Hepatocyte (in vitro differentiated cells): ENCODE measurements at regions not wholly inside any gene's neighbourhood (a gene's known extent, or its start where the extent isn't known, plus 50 kb on each side); places are given as distances from the start of the nearest gene placed in this dataset.

Experiments
- EZH2 ChIP-seq: fragments of 200-600 bp; sonication (generic); IDR thresholded peaks from 2 replicates; pipeline ENCODE4 v1.6.1; 2016; ENCODE audit warnings: antibody characterized with exemption, mild to moderate bottlenecking, borderline replicate concordance
- EZH2phosphoT487 ChIP-seq: fragments of 200-600 bp; sonication (generic); IDR thresholded peaks from one replicate; pipeline ENCODE4 v1.6.1; 2018; ENCODE audit warnings: antibody characterized with exemption, mild to moderate bottlenecking, low read depth, moderate library complexity; ENCODE audit not compliant: unreplicated experiment, severe bottlenecking
- TF ChIP-seq, protein P1 (sequence below): fragments of 200-600 bp; sonication (generic); IDR thresholded peaks from 2 replicates; pipeline ENCODE4 v1.5.1; 2016; ENCODE audit warnings: antibody characterized with exemption, mild to moderate bottlenecking; ENCODE audit not compliant: poor library complexity

DNA sequence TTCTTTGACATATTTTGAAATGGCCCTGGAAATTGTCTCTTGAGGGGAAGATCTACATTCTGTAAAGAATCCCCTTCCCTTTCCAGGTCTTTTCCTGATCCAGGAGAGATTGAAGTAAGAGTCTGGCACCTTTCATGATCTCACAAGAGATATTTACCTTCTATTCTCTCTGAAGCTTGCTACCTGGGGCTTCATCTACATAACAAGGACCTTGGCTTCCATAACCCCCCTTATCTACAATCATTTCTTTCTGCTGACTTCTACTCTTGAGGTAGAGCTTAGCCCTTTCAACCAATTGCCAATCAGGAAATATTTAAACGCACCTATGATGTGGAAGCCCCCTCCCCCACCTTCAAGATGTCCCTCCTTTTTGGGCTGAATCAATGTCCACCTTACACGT is 383.7 kb upstream of the MAGEB18 start:
- TF ChIP-seq EZH2 (no peak), EZH2phosphoT487 (no peak)
- TF ChIP-seq, protein P1, sequence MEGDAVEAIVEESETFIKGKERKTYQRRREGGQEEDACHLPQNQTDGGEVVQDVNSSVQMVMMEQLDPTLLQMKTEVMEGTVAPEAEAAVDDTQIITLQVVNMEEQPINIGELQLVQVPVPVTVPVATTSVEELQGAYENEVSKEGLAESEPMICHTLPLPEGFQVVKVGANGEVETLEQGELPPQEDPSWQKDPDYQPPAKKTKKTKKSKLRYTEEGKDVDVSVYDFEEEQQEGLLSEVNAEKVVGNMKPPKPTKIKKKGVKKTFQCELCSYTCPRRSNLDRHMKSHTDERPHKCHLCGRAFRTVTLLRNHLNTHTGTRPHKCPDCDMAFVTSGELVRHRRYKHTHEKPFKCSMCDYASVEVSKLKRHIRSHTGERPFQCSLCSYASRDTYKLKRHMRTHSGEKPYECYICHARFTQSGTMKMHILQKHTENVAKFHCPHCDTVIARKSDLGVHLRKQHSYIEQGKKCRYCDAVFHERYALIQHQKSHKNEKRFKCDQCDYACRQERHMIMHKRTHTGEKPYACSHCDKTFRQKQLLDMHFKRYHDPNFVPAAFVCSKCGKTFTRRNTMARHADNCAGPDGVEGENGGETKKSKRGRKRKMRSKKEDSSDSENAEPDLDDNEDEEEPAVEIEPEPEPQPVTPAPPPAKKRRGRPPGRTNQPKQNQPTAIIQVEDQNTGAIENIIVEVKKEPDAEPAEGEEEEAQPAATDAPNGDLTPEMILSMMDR, result no peak
